IMR-90 (cell line): ENCODE measurements at regions not wholly inside any gene's neighbourhood (a gene's known extent, or its start where the extent isn't known, plus 50 kb on each side); places are given as distances from the start of the nearest gene placed in this dataset.

Experiments
- BHLHE40 ChIP-seq: fragments of 150-350 bp; IDR thresholded peaks from 2 replicates; pipeline ENCODE4 v1.6.1; 2016; ENCODE audit warnings: mild to moderate bottlenecking, low read depth, low read length
- MAFK ChIP-seq: IDR thresholded peaks from 2 replicates; pipeline ENCODE4 v1.6.1; 2012; ENCODE audit warnings: low read depth, low read length, improper control_type of control experiment
- MAZ ChIP-seq: IDR thresholded peaks from 2 replicates; pipeline ENCODE4 v1.6.1; 2012; ENCODE audit warnings: low read depth, mild to moderate bottlenecking, low read length, improper control_type of control experiment, moderate library complexity, borderline replicate concordance
- POLR2A ChIP-seq: IDR thresholded peaks from 2 replicates; pipeline ENCODE4 v1.6.1; 2012; ENCODE audit warnings: mild to moderate bottlenecking, low read depth, low read length
- RAD21 ChIP-seq: IDR thresholded peaks from 2 replicates; pipeline ENCODE4 v1.6.1; 2012; ENCODE audit warnings: low read length, improper control_type of control experiment
- TF ChIP-seq, protein P1 (sequence below): conservative IDR thresholded peaks from 2 replicates; pipeline ENCODE4 v1.5.1; 2012; ENCODE audit warnings: mild to moderate bottlenecking, low read depth, low read length, improper control_type of control experiment

- TF ChIP-seq, protein P1, sequence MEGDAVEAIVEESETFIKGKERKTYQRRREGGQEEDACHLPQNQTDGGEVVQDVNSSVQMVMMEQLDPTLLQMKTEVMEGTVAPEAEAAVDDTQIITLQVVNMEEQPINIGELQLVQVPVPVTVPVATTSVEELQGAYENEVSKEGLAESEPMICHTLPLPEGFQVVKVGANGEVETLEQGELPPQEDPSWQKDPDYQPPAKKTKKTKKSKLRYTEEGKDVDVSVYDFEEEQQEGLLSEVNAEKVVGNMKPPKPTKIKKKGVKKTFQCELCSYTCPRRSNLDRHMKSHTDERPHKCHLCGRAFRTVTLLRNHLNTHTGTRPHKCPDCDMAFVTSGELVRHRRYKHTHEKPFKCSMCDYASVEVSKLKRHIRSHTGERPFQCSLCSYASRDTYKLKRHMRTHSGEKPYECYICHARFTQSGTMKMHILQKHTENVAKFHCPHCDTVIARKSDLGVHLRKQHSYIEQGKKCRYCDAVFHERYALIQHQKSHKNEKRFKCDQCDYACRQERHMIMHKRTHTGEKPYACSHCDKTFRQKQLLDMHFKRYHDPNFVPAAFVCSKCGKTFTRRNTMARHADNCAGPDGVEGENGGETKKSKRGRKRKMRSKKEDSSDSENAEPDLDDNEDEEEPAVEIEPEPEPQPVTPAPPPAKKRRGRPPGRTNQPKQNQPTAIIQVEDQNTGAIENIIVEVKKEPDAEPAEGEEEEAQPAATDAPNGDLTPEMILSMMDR: no peak
- TF ChIP-seq MAFK: no peak
- no peak for TF ChIP-seq RAD21
- TF ChIP-seq POLR2A: no peak
- TF ChIP-seq BHLHE40: no peak
- no peak for TF ChIP-seq MAZ
Observed at GRCh38 chr9:126084696-126085095, 241.9 kb upstream of the MVB12B start.
